Calu3 (cell line): ENCODE measurements at regions not wholly inside any gene's neighbourhood (a gene's known extent, or its start where the extent isn't known, plus 50 kb on each side); places are given as distances from the start of the nearest gene placed in this dataset.

ENCODE experiments used
- BruUV-seq: library from RNA; stranded (reverse); fragments of 400-500 nt; replicated peaks from 2 replicates; lab custom pipeline; 2021; lab: Mats Ljungman, UMichigan
- CTCF ChIA-PET: fragments of 300-600 bp; sonication (Branson Sonifier 250); formaldehyde crosslinking; loops from one replicate; lab custom pipeline; 2022; ENCODE audit warnings: antibody characterized with exemption; lab: Charles Lee
- DNase-seq: peaks from one replicate; pipeline ENCODE4 v3.0.0; 2022
- H3K27ac Mint-ChIP-seq: one replicate; pipeline ENCODE4 v1.8.0; 2022; ENCODE audit warnings: mixed read lengths; ENCODE audit not compliant: unreplicated experiment
- H3K27me3 Mint-ChIP-seq: one replicate; pipeline ENCODE4 v1.8.0; 2022; ENCODE audit warnings: mixed read lengths; ENCODE audit not compliant: unreplicated experiment
- H3K36me3 Mint-ChIP-seq: one replicate; pipeline ENCODE4 v1.8.0; 2022; ENCODE audit warnings: mild to moderate bottlenecking, moderate library complexity, mixed read lengths; ENCODE audit not compliant: insufficient read depth, unreplicated experiment
- H3K4me1 Mint-ChIP-seq: one replicate; pipeline ENCODE4 v1.8.0; 2022; ENCODE audit warnings: mild to moderate bottlenecking, low read depth, mixed read lengths; ENCODE audit not compliant: unreplicated experiment
- H3K4me3 Mint-ChIP-seq: one replicate; pipeline ENCODE4 v1.8.0; 2022; ENCODE audit warnings: mild to moderate bottlenecking, low read depth, moderate library complexity, mixed read lengths; ENCODE audit not compliant: unreplicated experiment
- H3K9me3 Mint-ChIP-seq: one replicate; pipeline ENCODE4 v1.8.0; 2022; ENCODE audit warnings: low read depth, mixed read lengths; ENCODE audit not compliant: unreplicated experiment
- intact Hi-C: fragments of 100-400 bp; cut with micrococcal nuclease; formaldehyde crosslinking; loops from one replicate; pipeline ENCODE4 v1.10.0; 2022; ENCODE audit not compliant: unreplicated experiment
- TF ChIP-seq, protein P1 (sequence below): fragments of 200-600 bp; IDR thresholded peaks from one replicate; pipeline ENCODE4 v1.8.0; 2022; ENCODE audit warnings: antibody characterized with exemption; ENCODE audit not compliant: unreplicated experiment

GRCh38 chr14:58978343-58978742, 210.1 kb upstream of the DAAM1 start:
- BruUV-seq: no TSS peak
- H3K9me3 Mint-ChIP-seq: no peaks in the 10 kb centered on the region
- H3K27me3 Mint-ChIP-seq: peaks cover 45% of the 10 kb centered on the region
- no peak overlapping the region for H3K27ac Mint-ChIP-seq
- H3K4me3 Mint-ChIP-seq: no peak overlapping the region
- TF ChIP-seq, protein P1, sequence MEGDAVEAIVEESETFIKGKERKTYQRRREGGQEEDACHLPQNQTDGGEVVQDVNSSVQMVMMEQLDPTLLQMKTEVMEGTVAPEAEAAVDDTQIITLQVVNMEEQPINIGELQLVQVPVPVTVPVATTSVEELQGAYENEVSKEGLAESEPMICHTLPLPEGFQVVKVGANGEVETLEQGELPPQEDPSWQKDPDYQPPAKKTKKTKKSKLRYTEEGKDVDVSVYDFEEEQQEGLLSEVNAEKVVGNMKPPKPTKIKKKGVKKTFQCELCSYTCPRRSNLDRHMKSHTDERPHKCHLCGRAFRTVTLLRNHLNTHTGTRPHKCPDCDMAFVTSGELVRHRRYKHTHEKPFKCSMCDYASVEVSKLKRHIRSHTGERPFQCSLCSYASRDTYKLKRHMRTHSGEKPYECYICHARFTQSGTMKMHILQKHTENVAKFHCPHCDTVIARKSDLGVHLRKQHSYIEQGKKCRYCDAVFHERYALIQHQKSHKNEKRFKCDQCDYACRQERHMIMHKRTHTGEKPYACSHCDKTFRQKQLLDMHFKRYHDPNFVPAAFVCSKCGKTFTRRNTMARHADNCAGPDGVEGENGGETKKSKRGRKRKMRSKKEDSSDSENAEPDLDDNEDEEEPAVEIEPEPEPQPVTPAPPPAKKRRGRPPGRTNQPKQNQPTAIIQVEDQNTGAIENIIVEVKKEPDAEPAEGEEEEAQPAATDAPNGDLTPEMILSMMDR: no peak
- H3K4me1 Mint-ChIP-seq: no peaks in the 10 kb centered on the region
- no peak for DNase-seq
- intact Hi-C loops: no loop called here
- H3K36me3 Mint-ChIP-seq: no peaks in the 10 kb centered on the region
- CTCF ChIA-PET: no interaction called here

DNA sequence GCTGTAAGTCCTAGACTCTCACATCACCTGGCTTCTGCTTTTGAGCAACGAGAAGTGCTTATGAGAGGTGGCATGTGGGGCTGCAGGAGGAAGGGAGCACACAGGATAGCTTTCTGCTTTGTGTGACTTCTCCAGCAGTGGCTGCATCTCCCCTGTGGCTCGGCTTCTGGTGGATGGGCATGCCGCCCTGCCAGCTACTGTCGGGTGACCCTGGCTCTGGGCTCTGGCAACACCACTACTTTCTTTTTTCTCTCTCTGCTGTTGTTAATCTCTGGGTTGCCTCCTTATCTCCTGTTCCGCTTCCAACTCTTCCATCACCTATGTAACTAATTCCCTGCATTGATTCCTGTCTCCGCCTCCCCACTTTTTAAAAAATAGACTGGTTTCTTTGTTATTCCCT, 209.1 kb upstream of the DAAM1 start:
- TF ChIP-seq, protein P1: no peak
- Mint-ChIP-seq H3K4me1 (no peaks in the 10 kb centered on the region), H3K36me3 (no peaks in the 10 kb centered on the region), H3K9me3 (no peaks in the 10 kb centered on the region), H3K27me3 (peaks cover 45% of the 10 kb centered on the region), H3K4me3 (no peak overlapping the region), H3K27ac (no peak overlapping the region)
- no peak for DNase-seq
- CTCF ChIA-PET: interaction anchor here (0.5 kb wide), 1 partner anchor 503 kb away, joined by 3 read pairs; no protein-coding TSS in a partner anchor
- intact Hi-C loops: no loop called here
- no TSS peak for BruUV-seq

- Mint-ChIP-seq H3K9me3 (no peaks in the 10 kb centered on the region), H3K27ac (no peak overlapping the region), H3K27me3 (peaks cover 33% of the 10 kb centered on the region), H3K36me3 (no peaks in the 10 kb centered on the region), H3K4me3 (no peak overlapping the region), H3K4me1 (no peaks in the 10 kb centered on the region)
- CTCF ChIA-PET: no interaction called here
- intact Hi-C loops: no loop called here
- DNase-seq: no peak
- TF ChIP-seq, protein P1: no peak
- BruUV-seq: no TSS peak
Observed at GRCh38 chr14:58981840-58982239, 206.6 kb upstream of the DAAM1 start.

DNA sequence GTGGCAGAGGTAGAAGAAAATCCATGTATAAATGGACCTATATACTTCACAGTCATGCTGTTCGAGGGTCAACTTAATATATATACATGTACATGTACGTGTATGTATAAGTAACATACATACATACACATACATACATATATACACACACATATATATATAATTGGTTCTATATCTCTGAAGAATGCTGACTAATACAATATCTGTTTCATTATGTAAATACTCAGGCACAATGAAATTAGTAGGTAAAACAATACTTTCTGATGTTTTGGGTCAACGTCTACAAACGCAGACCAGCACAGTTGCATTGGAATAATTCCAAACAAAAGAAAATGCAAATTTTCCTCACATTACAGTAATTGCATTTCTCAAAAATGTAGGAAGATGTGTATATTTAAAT, 202.7 kb upstream of the DAAM1 start:
- Mint-ChIP-seq H3K27me3 (peaks cover 24% of the 10 kb centered on the region), H3K9me3 (no peaks in the 10 kb centered on the region), H3K36me3 (no peaks in the 10 kb centered on the region), H3K4me3 (no peak overlapping the region), H3K27ac (no peak overlapping the region), H3K4me1 (no peaks in the 10 kb centered on the region)
- no TSS peak for BruUV-seq
- intact Hi-C loops: no loop called here
- no peak for DNase-seq
- TF ChIP-seq, protein P1: no peak
- CTCF ChIA-PET: no interaction called here
